Stimulated activated CD8-positive, alpha-beta memory T cell treated with anti-CD3 and anti-CD28 coated beads, Interleukin-7, amount 100 ng/mL, for 48 hours (primary cell): ENCODE measurements at regions not wholly inside any gene's neighbourhood (a gene's known extent, or its start where the extent isn't known, plus 50 kb on each side); places are given as distances from the start of the nearest gene placed in this dataset.
"Not testable (repeated sequence)": the region's sequence is repeated elsewhere in the genome, so short reads cannot be mapped to it uniquely, and the experiment has no call there.

ENCODE experiments used
- DNase-seq, 2 donors: peaks; one replicate each; pipeline ENCODE4 v3.0.0-alpha.2; 2020; ENCODE audit warnings: low read depth in 1 of 2; ENCODE audit errors: extremely low read depth in 1 of 2

- DNase-seq: no peak
Measured at GRCh38 chr12:34301251-34302130, 279.2 kb downstream of the ALG10 start.

- DNase-seq: no peak
Measured at GRCh38 chr12:34302131-34302885, 280.0 kb downstream of the ALG10 start.

- no peak for DNase-seq
Measured at GRCh38 chr12:34303091-34303870, 281.0 kb downstream of the ALG10 start.

GRCh38 chr12:34304001-34304400 lies 281.7 kb downstream of the ALG10 start:
- no peak for DNase-seq

- no peak for DNase-seq
Measured at GRCh38 chr12:34304546-34304945, 282.2 kb downstream of the ALG10 start.

- DNase-seq: no peak
Measured at GRCh38 chr12:34305176-34305575, 282.9 kb downstream of the ALG10 start.

GRCh38 chr12:34306133-34306830 lies 284.0 kb downstream of the ALG10 start:
- no peak for DNase-seq

- not testable (repeated sequence) for DNase-seq
Measured at GRCh38 chr12:34309806-34310804, 287.8 kb downstream of the ALG10 start.

GRCh38 chr12:34311337-34311736 lies 289.0 kb downstream of the ALG10 start:
- DNase-seq: no peak

- no peak for DNase-seq
Measured at GRCh38 chr12:34327671-34328070, 305.4 kb downstream of the ALG10 start.

GRCh38 chr12:34333337-34333736 lies 311.0 kb downstream of the ALG10 start:
- DNase-seq: no peak

GRCh38 chr12:34334538-34334937 lies 312.2 kb downstream of the ALG10 start:
- no peak for DNase-seq

- DNase-seq: no peak
Measured at GRCh38 chr12:34334953-34335743, 312.9 kb downstream of the ALG10 start.

GRCh38 chr12:34335819-34336262 lies 313.5 kb downstream of the ALG10 start:
- DNase-seq: no peak

GRCh38 chr12:34336619-34337465 lies 314.5 kb downstream of the ALG10 start:
- DNase-seq: no peak

- DNase-seq: no peak
Measured at GRCh38 chr12:34338751-34339150, 316.5 kb downstream of the ALG10 start.

- no peak for DNase-seq
Measured at GRCh38 chr12:34339922-34340321, 317.6 kb downstream of the ALG10 start.
